ENCODE measurements at regions not wholly inside any gene's neighbourhood (a gene's known extent, or its start where the extent isn't known, plus 50 kb on each side); places are given as distances from the start of the nearest gene placed in this dataset.
"Not testable (repeated sequence)": the region's sequence is repeated elsewhere in the genome, so short reads cannot be mapped to it uniquely, and the experiment has no call there.

- not testable (repeated sequence) for H3K4me1 ChIP-seq (ENCODE audit: control insufficient read depth in 1 of 2, insufficient read depth in 2 of 2, low read length in 2 of 2); H3K9me3 ChIP-seq (ENCODE audit: control insufficient read depth in 1 of 2, low read length in 2 of 2); H3K36me3 ChIP-seq (ENCODE audit: control insufficient read depth in 1 of 2, insufficient read depth in 2 of 2, low read length in 2 of 2); H3K4me3 ChIP-seq (ENCODE audit: low read depth in 1 of 2, low read length in 2 of 2); H3K27me3 ChIP-seq (ENCODE audit: low read depth, low read length); H3K27ac ChIP-seq (ENCODE audit: low read length)
Measured at GRCh38 chr21:27912133-27912532, 945.2 kb upstream of the ADAMTS5 start.

GRCh38 chr21:27909487-27909886 is 942.6 kb upstream of the ADAMTS5 start:
- H3K27ac ChIP-seq (ENCODE audit: low read length); H3K4me3 ChIP-seq (ENCODE audit: low read depth in 1 of 2, low read length in 2 of 2); H3K27me3 ChIP-seq (ENCODE audit: low read depth, low read length); H3K4me1 ChIP-seq (ENCODE audit: control insufficient read depth in 1 of 2, insufficient read depth in 2 of 2, low read length in 2 of 2); H3K9me3 ChIP-seq (ENCODE audit: control insufficient read depth in 1 of 2, low read length in 2 of 2); H3K36me3 ChIP-seq (ENCODE audit: control insufficient read depth in 1 of 2, insufficient read depth in 2 of 2, low read length in 2 of 2): not testable (repeated sequence)

GRCh38 chr21:27908816-27909215 is 941.9 kb upstream of the ADAMTS5 start:
- H3K4me3 ChIP-seq (ENCODE audit: low read depth in 1 of 2, low read length in 2 of 2); H3K27ac ChIP-seq (ENCODE audit: low read length); H3K4me1 ChIP-seq (ENCODE audit: control insufficient read depth in 1 of 2, insufficient read depth in 2 of 2, low read length in 2 of 2); H3K27me3 ChIP-seq (ENCODE audit: low read depth, low read length); H3K36me3 ChIP-seq (ENCODE audit: control insufficient read depth in 1 of 2, insufficient read depth in 2 of 2, low read length in 2 of 2); H3K9me3 ChIP-seq (ENCODE audit: control insufficient read depth in 1 of 2, low read length in 2 of 2): not testable (repeated sequence)

- H3K36me3 ChIP-seq (ENCODE audit: control insufficient read depth in 1 of 2, insufficient read depth in 2 of 2, low read length in 2 of 2); H3K4me3 ChIP-seq (ENCODE audit: low read depth in 1 of 2, low read length in 2 of 2); H3K4me1 ChIP-seq (ENCODE audit: control insufficient read depth in 1 of 2, insufficient read depth in 2 of 2, low read length in 2 of 2); H3K27me3 ChIP-seq (ENCODE audit: low read depth, low read length); H3K9me3 ChIP-seq (ENCODE audit: control insufficient read depth in 1 of 2, low read length in 2 of 2); H3K27ac ChIP-seq (ENCODE audit: low read length): not testable (repeated sequence)
Measured at GRCh38 chr21:27902904-27903303, 936.0 kb upstream of the ADAMTS5 start.

GRCh38 chr21:27893619-27894018 is 926.7 kb upstream of the ADAMTS5 start:
- H3K27ac ChIP-seq (ENCODE audit: low read length); H3K4me3 ChIP-seq (ENCODE audit: low read depth in 1 of 2, low read length in 2 of 2); H3K36me3 ChIP-seq (ENCODE audit: control insufficient read depth in 1 of 2, insufficient read depth in 2 of 2, low read length in 2 of 2); H3K27me3 ChIP-seq (ENCODE audit: low read depth, low read length); H3K4me1 ChIP-seq (ENCODE audit: control insufficient read depth in 1 of 2, insufficient read depth in 2 of 2, low read length in 2 of 2); H3K9me3 ChIP-seq (ENCODE audit: control insufficient read depth in 1 of 2, low read length in 2 of 2): not testable (repeated sequence)

- H3K36me3 ChIP-seq (ENCODE audit: control insufficient read depth in 1 of 2, insufficient read depth in 2 of 2, low read length in 2 of 2); H3K27me3 ChIP-seq (ENCODE audit: low read depth, low read length): not testable (repeated sequence)
Measured at GRCh38 chr21:27891495-27891894, 924.6 kb upstream of the ADAMTS5 start.

GRCh38 chr21:27887808-27888455 is 921.0 kb upstream of the ADAMTS5 start:
- H3K27ac ChIP-seq (ENCODE audit: low read length); H3K27me3 ChIP-seq (ENCODE audit: low read depth, low read length); H3K36me3 ChIP-seq (ENCODE audit: control insufficient read depth in 1 of 2, insufficient read depth in 2 of 2, low read length in 2 of 2); H3K4me3 ChIP-seq (ENCODE audit: low read depth in 1 of 2, low read length in 2 of 2); H3K4me1 ChIP-seq (ENCODE audit: control insufficient read depth in 1 of 2, insufficient read depth in 2 of 2, low read length in 2 of 2); H3K9me3 ChIP-seq (ENCODE audit: control insufficient read depth in 1 of 2, low read length in 2 of 2): not testable (repeated sequence)

More at GRCh38 chr21:27891495-27891894, 924.6 kb upstream of the ADAMTS5 start:
- H3K27ac ChIP-seq (ENCODE audit: low read length); H3K4me3 ChIP-seq (ENCODE audit: low read depth in 1 of 2, low read length in 2 of 2); H3K4me1 ChIP-seq (ENCODE audit: control insufficient read depth in 1 of 2, insufficient read depth in 2 of 2, low read length in 2 of 2); H3K9me3 ChIP-seq (ENCODE audit: control insufficient read depth in 1 of 2, low read length in 2 of 2): not testable (repeated sequence)

- Histone ChIP-seq H3K4me3 (ENCODE audit: low read depth in 1 of 2, low read length in 2 of 2) (no peak overlapping the region), H3K27ac (ENCODE audit: low read length) (no peak overlapping the region)
Measured at GRCh38 chr21:27885296-27885711, 918.4 kb upstream of the ADAMTS5 start.

GRCh38 chr21:27881331-27881730 is 914.4 kb upstream of the ADAMTS5 start:
- H3K4me1 ChIP-seq (ENCODE audit: control insufficient read depth in 1 of 2, insufficient read depth in 2 of 2, low read length in 2 of 2); H3K9me3 ChIP-seq (ENCODE audit: control insufficient read depth in 1 of 2, low read length in 2 of 2); H3K27me3 ChIP-seq (ENCODE audit: low read depth, low read length); H3K27ac ChIP-seq (ENCODE audit: low read length); H3K4me3 ChIP-seq (ENCODE audit: low read depth in 1 of 2, low read length in 2 of 2); H3K36me3 ChIP-seq (ENCODE audit: control insufficient read depth in 1 of 2, insufficient read depth in 2 of 2, low read length in 2 of 2): not testable (repeated sequence)

More at GRCh38 chr21:27885296-27885711, 918.4 kb upstream of the ADAMTS5 start:
- Histone ChIP-seq H3K27me3 (ENCODE audit: low read depth, low read length) (no peaks in the 10 kb centered on the region), H3K9me3 (ENCODE audit: control insufficient read depth in 1 of 2, low read length in 2 of 2) (no peaks in the 10 kb centered on the region), H3K4me1 (ENCODE audit: control insufficient read depth in 1 of 2, insufficient read depth in 2 of 2, low read length in 2 of 2) (no peaks in the 10 kb centered on the region), H3K36me3 (ENCODE audit: control insufficient read depth in 1 of 2, insufficient read depth in 2 of 2, low read length in 2 of 2) (no peaks in the 10 kb centered on the region)

GRCh38 chr21:27872411-27872810 is 905.5 kb upstream of the ADAMTS5 start:
- H3K4me1 ChIP-seq (ENCODE audit: control insufficient read depth in 1 of 2, insufficient read depth in 2 of 2, low read length in 2 of 2); H3K27me3 ChIP-seq (ENCODE audit: low read depth, low read length); H3K4me3 ChIP-seq (ENCODE audit: low read depth in 1 of 2, low read length in 2 of 2); H3K36me3 ChIP-seq (ENCODE audit: control insufficient read depth in 1 of 2, insufficient read depth in 2 of 2, low read length in 2 of 2); H3K27ac ChIP-seq (ENCODE audit: low read length); H3K9me3 ChIP-seq (ENCODE audit: control insufficient read depth in 1 of 2, low read length in 2 of 2): not testable (repeated sequence)

- H3K27ac ChIP-seq (ENCODE audit: low read length); H3K9me3 ChIP-seq (ENCODE audit: control insufficient read depth in 1 of 2, low read length in 2 of 2); H3K4me3 ChIP-seq (ENCODE audit: low read depth in 1 of 2, low read length in 2 of 2); H3K4me1 ChIP-seq (ENCODE audit: control insufficient read depth in 1 of 2, insufficient read depth in 2 of 2, low read length in 2 of 2); H3K27me3 ChIP-seq (ENCODE audit: low read depth, low read length); H3K36me3 ChIP-seq (ENCODE audit: control insufficient read depth in 1 of 2, insufficient read depth in 2 of 2, low read length in 2 of 2): not testable (repeated sequence)
Measured at GRCh38 chr21:27870755-27871154, 903.9 kb upstream of the ADAMTS5 start.

GRCh38 chr21:27860314-27860955 is 893.5 kb upstream of the ADAMTS5 start:
- not testable (repeated sequence) for H3K9me3 ChIP-seq (ENCODE audit: control insufficient read depth in 1 of 2, low read length in 2 of 2); H3K4me1 ChIP-seq (ENCODE audit: control insufficient read depth in 1 of 2, insufficient read depth in 2 of 2, low read length in 2 of 2); H3K36me3 ChIP-seq (ENCODE audit: control insufficient read depth in 1 of 2, insufficient read depth in 2 of 2, low read length in 2 of 2); H3K27me3 ChIP-seq (ENCODE audit: low read depth, low read length); H3K4me3 ChIP-seq (ENCODE audit: low read depth in 1 of 2, low read length in 2 of 2); H3K27ac ChIP-seq (ENCODE audit: low read length)

Measured in muscle layer of duodenum (tissue), 2 donors.